NCI-H1105 treated with DMSO at 0.1 percent for 48 hours (cell line): ENCODE measurements at regions not wholly inside any gene's neighbourhood (a gene's known extent, or its start where the extent isn't known, plus 50 kb on each side); places are given as distances from the start of the nearest gene placed in this dataset.

Experiments
- DNase-seq: peaks from one replicate; lab custom pipeline; 2025; lab: John Stamatoyannopoulos, UW

GRCh38 chr2:193561054-193561453 is 1366.3 kb upstream of the TMEFF2 start:
- DNase-seq = no peak

GRCh38 chr2:193556766-193557470 is 1362.2 kb upstream of the TMEFF2 start:
- DNase-seq = no peak

- no peak for DNase-seq
These were observed 1354.9 kb upstream of the TMEFF2 start for GRCh38 chr2:193549661-193550060.

- no peak for DNase-seq
These were observed 1348.0 kb upstream of the TMEFF2 start for GRCh38 chr2:193542762-193543161.

GRCh38 chr2:193539188-193539587 is 1344.5 kb upstream of the TMEFF2 start:
- DNase-seq = no peak

- no peak for DNase-seq
These were observed 1343.3 kb upstream of the TMEFF2 start for GRCh38 chr2:193538061-193538460.

- DNase-seq = no peak
These were observed 1342.8 kb upstream of the TMEFF2 start for GRCh38 chr2:193537531-193537930.

- no peak for DNase-seq
These were observed 1333.7 kb upstream of the TMEFF2 start for GRCh38 chr2:193528458-193528857.

GRCh38 chr2:193527146-193527545 is 1332.4 kb upstream of the TMEFF2 start:
- DNase-seq = no peak

GRCh38 chr2:193523662-193524061 is 1328.9 kb upstream of the TMEFF2 start:
- DNase-seq = no peak

GRCh38 chr2:193521523-193521922 is 1326.8 kb upstream of the TMEFF2 start:
- DNase-seq = no peak

- DNase-seq = no peak
These were observed 1326.2 kb upstream of the TMEFF2 start for GRCh38 chr2:193520709-193521458.

GRCh38 chr2:193518041-193518817 is 1323.5 kb upstream of the TMEFF2 start:
- DNase-seq = no peak

- DNase-seq = no peak
These were observed 1322.9 kb upstream of the TMEFF2 start for GRCh38 chr2:193517615-193518014.

- no peak for DNase-seq
These were observed 1311.3 kb upstream of the TMEFF2 start for GRCh38 chr2:193506035-193506434.

- DNase-seq = no peak
These were observed 1310.9 kb upstream of the TMEFF2 start for GRCh38 chr2:193505620-193506019.

GRCh38 chr2:193502363-193503035 is 1307.8 kb upstream of the TMEFF2 start:
- DNase-seq = peak; percentile 77

- DNase-seq = no peak
These were observed 1302.1 kb upstream of the TMEFF2 start for GRCh38 chr2:193496786-193497185.

- no peak for DNase-seq
These were observed 1287.8 kb upstream of the TMEFF2 start for GRCh38 chr2:193482557-193482956.

- DNase-seq = no peak
These were observed 1285.5 kb upstream of the TMEFF2 start for GRCh38 chr2:193480187-193480586.

GRCh38 chr2:193476171-193476800 is 1281.6 kb upstream of the TMEFF2 start:
- DNase-seq = no peak

- no peak for DNase-seq
These were observed 1280.3 kb upstream of the TMEFF2 start for GRCh38 chr2:193475038-193475437.
